Endothelial cell (in vitro differentiated cells): ENCODE measurements at regions not wholly inside any gene's neighbourhood (a gene's known extent, or its start where the extent isn't known, plus 50 kb on each side); places are given as distances from the start of the nearest gene placed in this dataset.

Source experiments
- DNase-seq: peaks from one replicate; pipeline ENCODE4 v3.0.0; 2021; ENCODE audit warnings: low spot score
- H3K27ac Mint-ChIP-seq: one replicate; pipeline ENCODE4 v1.8.0; 2021; ENCODE audit warnings: mixed read lengths, inconsistent platforms; ENCODE audit not compliant: unreplicated experiment
- H3K27me3 Mint-ChIP-seq: one replicate; pipeline ENCODE4 v1.8.0; 2021; ENCODE audit warnings: mild to moderate bottlenecking, moderate library complexity, mixed read lengths, inconsistent platforms; ENCODE audit not compliant: unreplicated experiment
- H3K36me3 Mint-ChIP-seq: one replicate; pipeline ENCODE4 v1.8.0; 2021; ENCODE audit warnings: mild to moderate bottlenecking, low read depth, mixed read lengths, inconsistent platforms; ENCODE audit not compliant: unreplicated experiment
- H3K4me1 Mint-ChIP-seq: one replicate; pipeline ENCODE4 v1.8.0; 2021; ENCODE audit warnings: mild to moderate bottlenecking, mixed read lengths, inconsistent platforms; ENCODE audit not compliant: unreplicated experiment
- H3K4me3 Mint-ChIP-seq: one replicate; pipeline ENCODE4 v1.8.0; 2021; ENCODE audit warnings: mild to moderate bottlenecking, mixed read lengths, inconsistent platforms; ENCODE audit not compliant: unreplicated experiment
- H3K9me3 Mint-ChIP-seq: one replicate; pipeline ENCODE4 v1.8.0; 2021; ENCODE audit warnings: mixed read lengths, inconsistent platforms; ENCODE audit not compliant: unreplicated experiment
- CTCF ChIP-seq: fragments of 200-600 bp; sonication (generic); IDR thresholded peaks from one replicate; pipeline ENCODE4 v1.5.0; 2021; ENCODE audit warnings: antibody characterized with exemption; ENCODE audit not compliant: unreplicated experiment

- Mint-ChIP-seq H3K27ac (no peak overlapping the region), H3K36me3 (no peaks in the 10 kb centered on the region), H3K4me3 (no peak overlapping the region), H3K9me3 (no peaks in the 10 kb centered on the region), H3K4me1 (peaks cover 24% of the 10 kb centered on the region), H3K27me3 (no peaks in the 10 kb centered on the region)
- TF ChIP-seq CTCF, result no peak
- no peak for DNase-seq
These were observed 415.5 kb upstream of the SPHKAP start for GRCh38 chr2:228597032-228597431.

- no peak for TF ChIP-seq CTCF
- Mint-ChIP-seq H3K4me3 (no peak overlapping the region), H3K27ac (no peak overlapping the region), H3K27me3 (no peaks in the 10 kb centered on the region), H3K4me1 (peaks cover 11% of the 10 kb centered on the region), H3K36me3 (no peaks in the 10 kb centered on the region), H3K9me3 (no peaks in the 10 kb centered on the region)
- DNase-seq, result no peak
These were observed 412.5 kb upstream of the SPHKAP start for GRCh38 chr2:228594012-228594411.

- H3K4me3 Mint-ChIP-seq, result no peak overlapping the region
- H3K4me1 Mint-ChIP-seq, result peaks cover 8% of the 10 kb centered on the region
- no peaks in the 10 kb centered on the region for H3K36me3 Mint-ChIP-seq
- no peaks in the 10 kb centered on the region for H3K27me3 Mint-ChIP-seq
- H3K27ac Mint-ChIP-seq, result no peak overlapping the region
- H3K9me3 Mint-ChIP-seq, result no peaks in the 10 kb centered on the region
- DNase-seq, result no peak
- TF ChIP-seq CTCF, result no peak
These were observed 411.4 kb upstream of the SPHKAP start for GRCh38 chr2:228592925-228593324.

GRCh38 chr2:228590681-228591080, 409.2 kb upstream of the SPHKAP start:
- H3K36me3 Mint-ChIP-seq, result no peaks in the 10 kb centered on the region
- DNase-seq, result no peak
- H3K4me3 Mint-ChIP-seq, result no peak overlapping the region
- no peak for TF ChIP-seq CTCF
- H3K27ac Mint-ChIP-seq, result no peak overlapping the region
- H3K4me1 Mint-ChIP-seq, result peaks cover 4% of the 10 kb centered on the region
- H3K9me3 Mint-ChIP-seq, result no peaks in the 10 kb centered on the region
- no peaks in the 10 kb centered on the region for H3K27me3 Mint-ChIP-seq

GRCh38 chr2:228589115-228589514, 407.6 kb upstream of the SPHKAP start:
- no peak for DNase-seq
- Mint-ChIP-seq H3K9me3 (no peaks in the 10 kb centered on the region), H3K27me3 (no peaks in the 10 kb centered on the region), H3K27ac (no peak overlapping the region), H3K4me3 (no peak overlapping the region), H3K4me1 (no peaks in the 10 kb centered on the region), H3K36me3 (no peaks in the 10 kb centered on the region)
- TF ChIP-seq CTCF, result no peak
